ENCODE measurements at regions not wholly inside any gene's neighbourhood (a gene's known extent, or its start where the extent isn't known, plus 50 kb on each side); places are given as distances from the start of the nearest gene placed in this dataset.

DNA sequence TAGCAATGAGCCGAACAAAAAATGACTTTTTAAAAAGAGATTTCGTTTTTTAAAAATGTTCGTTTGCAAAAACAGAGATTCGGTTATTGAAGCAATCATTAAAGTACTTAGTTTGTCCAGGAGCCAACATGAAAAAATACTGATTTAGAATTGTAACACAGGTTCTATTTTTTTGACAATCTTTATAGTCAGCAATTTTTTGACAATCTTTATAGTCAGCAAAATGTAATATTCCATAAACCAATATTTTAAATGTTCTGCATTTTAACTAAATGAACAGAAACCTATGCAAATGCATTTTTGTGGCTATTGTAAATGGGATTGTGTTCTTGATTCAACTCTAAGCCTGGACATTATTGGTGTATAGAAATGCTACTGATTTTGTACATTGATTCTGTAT is 161.8 kb downstream of the DSEL start:
- no peak for TF ChIP-seq CTCF (IDR thresholded peaks at IDR 0.05; ENCODE audit: low read length)
- no peak for TF ChIP-seq EZH2 (IDR thresholded peaks at IDR 0.05; ENCODE audit: borderline replicate concordance, low read length)
